ENCODE measurements at regions not wholly inside any gene's neighbourhood (a gene's known extent, or its start where the extent isn't known, plus 50 kb on each side); places are given as distances from the start of the nearest gene placed in this dataset.
A peak's percentile ranks its signal among the peaks of the same experiment; 100 is the strongest.

GRCh38 chr4:138845054-138845453, 170.5 kb upstream of the NOCT start:
- TF ChIP-seq USF1 (IDR thresholded peaks at IDR 0.05) (no peak), CREB1 (IDR thresholded peaks at IDR 0.05; ENCODE audit: low read depth) (no peak)

GRCh38 chr4:138843616-138844015, 172.0 kb upstream of the NOCT start:
- no peak for TF ChIP-seq EGR1 (IDR thresholded peaks at IDR 0.05)
- no peak for TF ChIP-seq TAF1 (IDR thresholded peaks at IDR 0.05; ENCODE audit: low read depth)
- no peak for TF ChIP-seq USF1 (IDR thresholded peaks at IDR 0.05)
- no peak for TF ChIP-seq NFIC (IDR thresholded peaks at IDR 0.05)
- no peak for TF ChIP-seq CEBPB (IDR thresholded peaks at IDR 0.05)
- no peak for TF ChIP-seq MAX (IDR thresholded peaks at IDR 0.05)
- no peak for TF ChIP-seq TCF12 (IDR thresholded peaks at IDR 0.05; ENCODE audit: low read depth)
- no peak for TF ChIP-seq EP300 (IDR thresholded peaks at IDR 0.05; ENCODE audit: borderline replicate concordance)
- TF ChIP-seq FOXM1 (IDR thresholded peaks at IDR 0.05; ENCODE audit: borderline replicate concordance, low read depth) = no peak
- no peak for TF ChIP-seq REST (IDR thresholded peaks at IDR 0.05; ENCODE audit: low read depth)
- TF ChIP-seq ZBTB7A (IDR thresholded peaks at IDR 0.05; ENCODE audit: low read depth) = no peak
- TF ChIP-seq CREB1 (IDR thresholded peaks at IDR 0.05; ENCODE audit: low read depth) = no peak
- TF ChIP-seq TEAD4 (IDR thresholded peaks at IDR 0.05) = no peak
- no peak for TF ChIP-seq YY1 (IDR thresholded peaks at IDR 0.05; ENCODE audit: low read depth)
- no peak for TF ChIP-seq RAD21 (IDR thresholded peaks at IDR 0.05; ENCODE audit: low read depth)

GRCh38 chr4:138841343-138841742, 174.2 kb upstream of the NOCT start:
- TF ChIP-seq FOXM1 (IDR thresholded peaks at IDR 0.05; ENCODE audit: borderline replicate concordance, low read depth) (no peak), TEAD4 (IDR thresholded peaks at IDR 0.05) (no peak), EGR1 (IDR thresholded peaks at IDR 0.05) (no peak), ZBTB7A (IDR thresholded peaks at IDR 0.05; ENCODE audit: low read depth) (no peak), MAX (IDR thresholded peaks at IDR 0.05) (no peak), REST (IDR thresholded peaks at IDR 0.05; ENCODE audit: low read depth) (no peak), CREB1 (IDR thresholded peaks at IDR 0.05; ENCODE audit: low read depth) (no peak), CEBPB (IDR thresholded peaks at IDR 0.05) (no peak), TAF1 (IDR thresholded peaks at IDR 0.05; ENCODE audit: low read depth) (no peak)

GRCh38 chr4:138838251-138838650, 177.3 kb upstream of the NOCT start:
- TF ChIP-seq FOXM1 (IDR thresholded peaks at IDR 0.05; ENCODE audit: borderline replicate concordance, low read depth) = no peak
- TF ChIP-seq CEBPB (IDR thresholded peaks at IDR 0.05) = no peak
- TF ChIP-seq USF1 (IDR thresholded peaks at IDR 0.05) = no peak
- no peak for TF ChIP-seq YY1 (IDR thresholded peaks at IDR 0.05; ENCODE audit: low read depth)
- TF ChIP-seq TEAD4 (IDR thresholded peaks at IDR 0.05) = no peak
- no peak for TF ChIP-seq NFIC (IDR thresholded peaks at IDR 0.05)
- no peak for TF ChIP-seq RAD21 (IDR thresholded peaks at IDR 0.05; ENCODE audit: low read depth)
- TF ChIP-seq MAX (IDR thresholded peaks at IDR 0.05) = no peak
- no peak for TF ChIP-seq TCF12 (IDR thresholded peaks at IDR 0.05; ENCODE audit: low read depth)
- no peak for TF ChIP-seq EP300 (IDR thresholded peaks at IDR 0.05; ENCODE audit: borderline replicate concordance)
- no peak for TF ChIP-seq EGR1 (IDR thresholded peaks at IDR 0.05)

GRCh38 chr4:138835832-138836533, 179.6 kb upstream of the NOCT start:
- TF ChIP-seq USF1 (IDR thresholded peaks at IDR 0.05) (no peak), NFIC (IDR thresholded peaks at IDR 0.05) (peak; percentile 46)

Measured in Ishikawa (cell line).